H1 (cell line): ENCODE measurements at regions not wholly inside any gene's neighbourhood (a gene's known extent, or its start where the extent isn't known, plus 50 kb on each side); places are given as distances from the start of the nearest gene placed in this dataset.

Experiments used
- EGR1 ChIP-seq: IDR thresholded peaks from 2 replicates; pipeline ENCODE4 v1.6.1; 2011; ENCODE audit warnings: low read depth, low read length, borderline replicate concordance
- GABPA ChIP-seq: IDR thresholded peaks from 2 replicates; pipeline ENCODE4 v1.6.1; 2011; ENCODE audit warnings: mild to moderate bottlenecking, low read length, moderate library complexity, borderline replicate concordance; ENCODE audit not compliant: insufficient read depth
- KDM1A ChIP-seq: fragments of 200-600, 300-600 bp; sonication (generic); IDR thresholded peaks from 2 replicates; pipeline ENCODE4 v1.7.1; 2016; ENCODE audit warnings: mild to moderate bottlenecking, low read length, borderline replicate concordance
- POLR2A ChIP-seq, 2 experiments: IDR thresholded peaks; 1 replicate in 1 of 2; 2 replicates in 1 of 2; pipeline ENCODE4 v1.6.1; 2011; ENCODE audit warnings: low read depth in 2 of 2, low read length in 2 of 2, mild to moderate bottlenecking in 2 of 2; ENCODE audit errors: control extremely low read depth in 1 of 2
- SIX5 ChIP-seq: IDR thresholded peaks from 2 replicates; pipeline ENCODE4 v1.6.1; 2011; ENCODE audit warnings: mild to moderate bottlenecking, low read depth, low read length
- TF ChIP-seq, protein P1 (sequence below), 3 experiments: IDR thresholded peaks; 1 replicate in 2 of 3; 2 replicates in 1 of 3; pipeline versions ENCODE4 v1.5.1 to v1.6.1; 2011; ENCODE audit warnings: low read length in 3 of 3, mild to moderate bottlenecking in 3 of 3, inconsistent platforms in 2 of 3, low read depth in 1 of 3, moderate library complexity in 1 of 3; ENCODE audit not compliant: insufficient read depth in 1 of 3; ENCODE audit errors: control extremely low read depth in 1 of 3
- TF ChIP-seq, protein P2 (sequence below): IDR thresholded peaks from 2 replicates; pipeline ENCODE4 v1.6.1; 2011; ENCODE audit warnings: low read length, improper control_type of control experiment
- TF ChIP-seq, protein P3 (sequence below): IDR thresholded peaks from 2 replicates; pipeline ENCODE4 v1.6.1; 2012; ENCODE audit warnings: inconsistent platforms

DNA sequence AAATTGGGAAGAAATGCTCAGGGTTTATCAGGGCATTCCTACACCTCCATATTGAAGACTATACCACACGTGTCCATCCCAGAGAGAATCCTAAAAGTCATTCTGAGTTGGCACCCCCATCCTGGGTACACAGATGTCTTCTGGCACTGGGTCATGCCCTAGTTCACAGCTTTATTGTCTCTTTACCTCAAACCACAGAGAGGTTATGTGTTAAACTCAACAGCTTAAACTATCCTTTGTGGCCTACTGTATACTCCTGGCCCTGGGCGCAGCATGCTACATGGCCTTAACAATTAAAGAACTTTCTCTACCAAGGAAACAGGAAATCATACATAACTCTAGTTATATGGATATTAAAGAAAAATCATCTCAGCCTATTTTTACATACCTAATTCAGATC, 115.6 kb upstream of the SEM1 start:
- TF ChIP-seq, protein P1, sequence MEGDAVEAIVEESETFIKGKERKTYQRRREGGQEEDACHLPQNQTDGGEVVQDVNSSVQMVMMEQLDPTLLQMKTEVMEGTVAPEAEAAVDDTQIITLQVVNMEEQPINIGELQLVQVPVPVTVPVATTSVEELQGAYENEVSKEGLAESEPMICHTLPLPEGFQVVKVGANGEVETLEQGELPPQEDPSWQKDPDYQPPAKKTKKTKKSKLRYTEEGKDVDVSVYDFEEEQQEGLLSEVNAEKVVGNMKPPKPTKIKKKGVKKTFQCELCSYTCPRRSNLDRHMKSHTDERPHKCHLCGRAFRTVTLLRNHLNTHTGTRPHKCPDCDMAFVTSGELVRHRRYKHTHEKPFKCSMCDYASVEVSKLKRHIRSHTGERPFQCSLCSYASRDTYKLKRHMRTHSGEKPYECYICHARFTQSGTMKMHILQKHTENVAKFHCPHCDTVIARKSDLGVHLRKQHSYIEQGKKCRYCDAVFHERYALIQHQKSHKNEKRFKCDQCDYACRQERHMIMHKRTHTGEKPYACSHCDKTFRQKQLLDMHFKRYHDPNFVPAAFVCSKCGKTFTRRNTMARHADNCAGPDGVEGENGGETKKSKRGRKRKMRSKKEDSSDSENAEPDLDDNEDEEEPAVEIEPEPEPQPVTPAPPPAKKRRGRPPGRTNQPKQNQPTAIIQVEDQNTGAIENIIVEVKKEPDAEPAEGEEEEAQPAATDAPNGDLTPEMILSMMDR (IDR thresholded peaks at IDR 0.05; ENCODE audit: control extremely low read depth in 1 of 3, insufficient read depth in 1 of 3, low read depth in 1 of 3, low read length in 3 of 3) = no peak
- TF ChIP-seq KDM1A = no peak
- TF ChIP-seq SIX5 = no peak
- TF ChIP-seq, protein P2, sequence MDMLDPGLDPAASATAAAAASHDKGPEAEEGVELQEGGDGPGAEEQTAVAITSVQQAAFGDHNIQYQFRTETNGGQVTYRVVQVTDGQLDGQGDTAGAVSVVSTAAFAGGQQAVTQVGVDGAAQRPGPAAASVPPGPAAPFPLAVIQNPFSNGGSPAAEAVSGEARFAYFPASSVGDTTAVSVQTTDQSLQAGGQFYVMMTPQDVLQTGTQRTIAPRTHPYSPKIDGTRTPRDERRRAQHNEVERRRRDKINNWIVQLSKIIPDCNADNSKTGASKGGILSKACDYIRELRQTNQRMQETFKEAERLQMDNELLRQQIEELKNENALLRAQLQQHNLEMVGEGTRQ = no peak
- no peak for TF ChIP-seq POLR2A (IDR thresholded peaks at IDR 0.05; ENCODE audit: control extremely low read depth in 1 of 2, low read depth in 2 of 2, low read length in 2 of 2)
- TF ChIP-seq, protein P3, sequence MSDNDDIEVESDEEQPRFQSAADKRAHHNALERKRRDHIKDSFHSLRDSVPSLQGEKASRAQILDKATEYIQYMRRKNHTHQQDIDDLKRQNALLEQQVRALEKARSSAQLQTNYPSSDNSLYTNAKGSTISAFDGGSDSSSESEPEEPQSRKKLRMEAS = no peak
- no peak for TF ChIP-seq EGR1
- no peak for TF ChIP-seq GABPA
